Endothelial cell of umbilical vein (primary cell): ENCODE measurements at regions not wholly inside any gene's neighbourhood (a gene's known extent, or its start where the extent isn't known, plus 50 kb on each side); places are given as distances from the start of the nearest gene placed in this dataset.

Experiments used
- BruUV-seq: library from RNA; stranded (reverse); fragments of 400-500 nt; replicated peaks from 2 replicates; lab custom pipeline; 2021; lab: Mats Ljungman, UMichigan
- CTCF ChIA-PET: fragments of 300-600, 350-600 bp; sonication (Branson Sonifier 250); formaldehyde crosslinking; loops from one replicate; lab custom pipeline; 2021; ENCODE audit warnings: antibody characterized with exemption, inconsistent platforms; lab: Charles Lee
- POLR2A ChIA-PET: fragments of 300-600, 350-600 bp; sonication (Branson Sonifier 250); formaldehyde crosslinking; loops from one replicate; lab custom pipeline; 2021; ENCODE audit warnings: antibody characterized with exemption, inconsistent platforms; lab: Charles Lee
- DNase-seq: peaks from one replicate; pipeline ENCODE4 v3.0.0-alpha.2; 2011; ENCODE audit warnings: low read depth, low spot score
- FAIRE-seq: peaks from 2 replicates; lab custom pipeline; 2011; peaks lifted over from hg19 to GRCh38; lab: Jason Lieb, UNC
- H2AFZ ChIP-seq: 2 replicates; pipeline ENCODE4 v1.6.0; 2012; ENCODE audit warnings: low read depth, low read length, control low read depth, inconsistent platforms
- H3K27ac ChIP-seq: 2 replicates; pipeline ENCODE4 v1.5.1; 2011; ENCODE audit warnings: low read depth, mild to moderate bottlenecking, control low read depth, low read length, moderate library complexity; ENCODE audit not compliant: insufficient read depth
- H3K27me3 ChIP-seq, 2 experiments: 2 replicates each; pipeline versions ENCODE4 v1.6.0 to v1.6.1; 2011; ENCODE audit warnings: low read length in 2 of 2, mixed read lengths in 1 of 2; ENCODE audit not compliant: control insufficient read depth in 2 of 2, insufficient read depth in 2 of 2
- H3K36me3 ChIP-seq, 2 experiments: 2 replicates in 1 of 2; 3 replicates in 1 of 2; pipeline ENCODE4 v1.5.1; 2011; ENCODE audit warnings: low read length in 2 of 2, mild to moderate bottlenecking in 1 of 2, moderate library complexity in 1 of 2; ENCODE audit not compliant: control insufficient read depth in 2 of 2, insufficient read depth in 2 of 2; ENCODE audit errors: extremely low read depth in 1 of 2
- H3K4me1 ChIP-seq: 3 replicates; pipeline ENCODE4 v1.5.1; 2011; ENCODE audit warnings: mild to moderate bottlenecking, low read length; ENCODE audit not compliant: control insufficient read depth, insufficient read depth; ENCODE audit errors: extremely low read depth
- H3K4me2 ChIP-seq: 2 replicates; pipeline ENCODE4 v1.6.1; 2011; ENCODE audit warnings: low read length, control low read depth, mixed read lengths; ENCODE audit not compliant: insufficient read depth
- H3K4me3 ChIP-seq, 3 experiments: fragments of 200-600 bp in 1 of 3; sonication (generic), shearing (Covaris generic) in 1 of 3; replicated peaks in 1 of 3; 2 replicates each; pipeline ENCODE4 v1.5.1; 2011 to 2016; ENCODE audit warnings: control low read depth in 3 of 3, low read length in 3 of 3, mild to moderate bottlenecking in 2 of 3, inconsistent platforms in 1 of 3, low read depth in 1 of 3, moderate library complexity in 1 of 3; ENCODE audit not compliant: insufficient read depth in 1 of 3
- H3K79me2 ChIP-seq: 2 replicates; pipeline ENCODE4 v1.6.0; 2012; ENCODE audit warnings: low read length, inconsistent platforms; ENCODE audit not compliant: control insufficient read depth, insufficient read depth
- H3K9ac ChIP-seq: replicated peaks from 2 replicates; pipeline ENCODE3; 2011; ENCODE audit warnings: low read length, control low read depth; ENCODE audit not compliant: insufficient read depth; ENCODE audit errors: extremely low read depth
- H3K9me1 ChIP-seq: replicated peaks from 3 replicates; pipeline ENCODE4 v1.6.0; 2011; ENCODE audit warnings: mild to moderate bottlenecking, low read length; ENCODE audit not compliant: control insufficient read depth, insufficient read depth; ENCODE audit errors: extremely low read depth
- H3K9me3 ChIP-seq: replicated peaks from 2 replicates; pipeline ENCODE4 v1.5.1; 2012; ENCODE audit warnings: low read length, inconsistent platforms; ENCODE audit not compliant: control insufficient read depth, insufficient read depth
- H4K20me1 ChIP-seq: replicated peaks from 2 replicates; pipeline ENCODE3; 2011; ENCODE audit warnings: mild to moderate bottlenecking, low read length; ENCODE audit not compliant: control insufficient read depth, insufficient read depth; ENCODE audit errors: extremely low read depth
- EZH2 ChIP-seq: IDR thresholded peaks from 2 replicates; pipeline ENCODE4 v1.6.1; 2012; ENCODE audit warnings: borderline replicate concordance, low read depth, mild to moderate bottlenecking, moderate library complexity, low read length, inconsistent platforms; ENCODE audit not compliant: severe bottlenecking
- FOS ChIP-seq: IDR thresholded peaks from 2 replicates; pipeline ENCODE4 v1.6.1; 2011; ENCODE audit warnings: mild to moderate bottlenecking, low read length, moderate library complexity, borderline replicate concordance; ENCODE audit not compliant: insufficient read depth
- GATA2 ChIP-seq: IDR thresholded peaks from 2 replicates; pipeline ENCODE4 v1.7.0; 2011; ENCODE audit warnings: low read depth, mild to moderate bottlenecking, moderate library complexity, mixed read lengths, low read length; ENCODE audit not compliant: insufficient read length, insufficient read depth
- JUN ChIP-seq: IDR thresholded peaks from 2 replicates; pipeline ENCODE4 v1.6.1; 2011; ENCODE audit warnings: borderline replicate concordance, low read depth; ENCODE audit not compliant: insufficient read length, insufficient read depth
- MYC ChIP-seq: IDR thresholded peaks from one replicate; pipeline ENCODE4 v1.6.1; 2011; ENCODE audit warnings: mild to moderate bottlenecking, low read depth, low read length
- POLR2A ChIP-seq: IDR thresholded peaks from 2 replicates; pipeline ENCODE4 v1.6.1; 2012; ENCODE audit warnings: low read depth, mild to moderate bottlenecking, control low read depth, low read length
- POLR2AphosphoS5 ChIP-seq: IDR thresholded peaks from 2 replicates; pipeline ENCODE4 v1.6.1; 2012; ENCODE audit warnings: low read depth, mild to moderate bottlenecking, control low read depth, low read length, moderate library complexity; ENCODE audit not compliant: insufficient read depth
- dilution Hi-C: fragments of 300-500 bp; cut with MboI; formaldehyde crosslinking; loops from one replicate; pipeline ENCODE4 v1.15.0; 2019; ENCODE audit warnings: low sequenced_read_pairs; ENCODE audit not compliant: extremely low pct_ligation_motif_present
- intact Hi-C: fragments of 100-400 bp; cut with micrococcal nuclease; formaldehyde crosslinking; loops from one replicate; pipeline ENCODE4 v1.10.0; 2022
- TF ChIP-seq, protein P1 (sequence below): IDR thresholded peaks from 2 replicates; pipeline ENCODE4 v1.6.1; 2011; ENCODE audit not compliant: insufficient read depth, insufficient read length
- TF ChIP-seq, protein P2 (sequence below), 2 donors: IDR thresholded peaks; 1 replicate in 1 of 2; 2 replicates in 1 of 2; pipeline ENCODE4 v1.5.1; 2011; ENCODE audit warnings: low read length in 2 of 2, mild to moderate bottlenecking in 2 of 2, moderate library complexity in 2 of 2, control low read depth in 1 of 2, inconsistent platforms in 1 of 2, low read depth in 1 of 2; ENCODE audit not compliant: insufficient read depth in 1 of 2; ENCODE audit errors: extremely low read depth in 1 of 2

DNA sequence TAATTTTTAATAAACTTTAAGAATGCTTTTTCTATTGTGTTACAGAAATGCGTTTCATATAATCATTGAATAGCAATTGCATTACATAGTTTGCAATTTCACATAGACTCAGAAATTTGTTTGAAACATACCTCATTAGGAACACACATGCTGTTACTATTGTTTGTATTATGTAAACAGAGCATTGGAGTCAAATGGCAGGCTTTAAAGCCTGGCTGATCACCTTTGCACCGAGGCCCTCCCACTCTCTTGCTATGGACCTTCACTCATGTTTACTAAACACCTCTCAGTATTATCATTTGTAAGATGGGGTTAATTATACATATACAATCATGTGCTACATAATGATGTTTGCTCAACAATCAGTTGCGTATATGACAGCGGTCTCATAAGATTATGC lies 203.6 kb upstream of the NPSR1 start:
- intact Hi-C loops (loop anchor here (5.0 to 10.0 kb wide), 3 partner anchors 727 to 1870 kb away; partner anchors contain the start of gene TBX20), dilution Hi-C loops (no loop called here)
- Histone ChIP-seq H3K4me2 (no peak overlapping the region), H3K4me3 (no peak overlapping the region), H3K9me3 (no peaks in the 10 kb centered on the region), H3K9ac (no peak overlapping the region), H3K27me3 (no peaks in the 10 kb centered on the region), H3K36me3 (no peaks in the 10 kb centered on the region), H4K20me1 (no peaks in the 10 kb centered on the region), H2AFZ (no peak overlapping the region), H3K79me2 (no peaks in the 10 kb centered on the region), H3K9me1 (no peaks in the 10 kb centered on the region), H3K4me1 (peaks cover 30% of the 10 kb centered on the region), H3K27ac (no peak overlapping the region)
- DNase-seq: no peak
- no peak for FAIRE-seq
- POLR2A ChIA-PET: no interaction called here
- CTCF ChIA-PET: no interaction called here
- BruUV-seq: no TSS peak
- TF ChIP-seq JUN (no peak), EZH2 (no peak), FOS (no peak), POLR2A (no peak), GATA2 (no peak), POLR2AphosphoS5 (no peak), MYC (no peak)
- TF ChIP-seq, protein P1, sequence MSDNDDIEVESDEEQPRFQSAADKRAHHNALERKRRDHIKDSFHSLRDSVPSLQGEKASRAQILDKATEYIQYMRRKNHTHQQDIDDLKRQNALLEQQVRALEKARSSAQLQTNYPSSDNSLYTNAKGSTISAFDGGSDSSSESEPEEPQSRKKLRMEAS: no peak
- TF ChIP-seq, protein P2, sequence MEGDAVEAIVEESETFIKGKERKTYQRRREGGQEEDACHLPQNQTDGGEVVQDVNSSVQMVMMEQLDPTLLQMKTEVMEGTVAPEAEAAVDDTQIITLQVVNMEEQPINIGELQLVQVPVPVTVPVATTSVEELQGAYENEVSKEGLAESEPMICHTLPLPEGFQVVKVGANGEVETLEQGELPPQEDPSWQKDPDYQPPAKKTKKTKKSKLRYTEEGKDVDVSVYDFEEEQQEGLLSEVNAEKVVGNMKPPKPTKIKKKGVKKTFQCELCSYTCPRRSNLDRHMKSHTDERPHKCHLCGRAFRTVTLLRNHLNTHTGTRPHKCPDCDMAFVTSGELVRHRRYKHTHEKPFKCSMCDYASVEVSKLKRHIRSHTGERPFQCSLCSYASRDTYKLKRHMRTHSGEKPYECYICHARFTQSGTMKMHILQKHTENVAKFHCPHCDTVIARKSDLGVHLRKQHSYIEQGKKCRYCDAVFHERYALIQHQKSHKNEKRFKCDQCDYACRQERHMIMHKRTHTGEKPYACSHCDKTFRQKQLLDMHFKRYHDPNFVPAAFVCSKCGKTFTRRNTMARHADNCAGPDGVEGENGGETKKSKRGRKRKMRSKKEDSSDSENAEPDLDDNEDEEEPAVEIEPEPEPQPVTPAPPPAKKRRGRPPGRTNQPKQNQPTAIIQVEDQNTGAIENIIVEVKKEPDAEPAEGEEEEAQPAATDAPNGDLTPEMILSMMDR (IDR thresholded peaks at IDR 0.05; ENCODE audit: extremely low read depth in 1 of 2, insufficient read depth in 1 of 2, low read depth in 1 of 2, low read length in 2 of 2): no peak
